VCaP (cell line): ENCODE measurements at regions not wholly inside any gene's neighbourhood (a gene's known extent, or its start where the extent isn't known, plus 50 kb on each side); places are given as distances from the start of the nearest gene placed in this dataset.

Experiments used
- H3K27ac ChIP-seq: fragments of 450-650 bp; 2 replicates; pipeline ENCODE4 v1.5.1; 2017
- TF ChIP-seq, protein P1 (sequence below): fragments of 450-650 bp; conservative IDR thresholded peaks from 2 replicates; pipeline ENCODE4 v1.5.1; 2017; ENCODE audit warnings: mild to moderate bottlenecking, moderate library complexity

- H3K27ac ChIP-seq, result no peak overlapping the region
- TF ChIP-seq, protein P1, sequence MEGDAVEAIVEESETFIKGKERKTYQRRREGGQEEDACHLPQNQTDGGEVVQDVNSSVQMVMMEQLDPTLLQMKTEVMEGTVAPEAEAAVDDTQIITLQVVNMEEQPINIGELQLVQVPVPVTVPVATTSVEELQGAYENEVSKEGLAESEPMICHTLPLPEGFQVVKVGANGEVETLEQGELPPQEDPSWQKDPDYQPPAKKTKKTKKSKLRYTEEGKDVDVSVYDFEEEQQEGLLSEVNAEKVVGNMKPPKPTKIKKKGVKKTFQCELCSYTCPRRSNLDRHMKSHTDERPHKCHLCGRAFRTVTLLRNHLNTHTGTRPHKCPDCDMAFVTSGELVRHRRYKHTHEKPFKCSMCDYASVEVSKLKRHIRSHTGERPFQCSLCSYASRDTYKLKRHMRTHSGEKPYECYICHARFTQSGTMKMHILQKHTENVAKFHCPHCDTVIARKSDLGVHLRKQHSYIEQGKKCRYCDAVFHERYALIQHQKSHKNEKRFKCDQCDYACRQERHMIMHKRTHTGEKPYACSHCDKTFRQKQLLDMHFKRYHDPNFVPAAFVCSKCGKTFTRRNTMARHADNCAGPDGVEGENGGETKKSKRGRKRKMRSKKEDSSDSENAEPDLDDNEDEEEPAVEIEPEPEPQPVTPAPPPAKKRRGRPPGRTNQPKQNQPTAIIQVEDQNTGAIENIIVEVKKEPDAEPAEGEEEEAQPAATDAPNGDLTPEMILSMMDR, result no peak
These were observed 280.9 kb downstream of the NEBL start for GRCh38 chr10:20616056-20616671.

GRCh38 chr10:20615395-20615794, 281.7 kb downstream of the NEBL start:
- no peak overlapping the region for H3K27ac ChIP-seq
- TF ChIP-seq, protein P1, result no peak

GRCh38 chr10:20614911-20615310, 282.2 kb downstream of the NEBL start:
- no peak overlapping the region for H3K27ac ChIP-seq
- TF ChIP-seq, protein P1, result no peak

- H3K27ac ChIP-seq, result no peak overlapping the region
- TF ChIP-seq, protein P1, result no peak
These were observed 288.6 kb downstream of the NEBL start for GRCh38 chr10:20608503-20608902.

GRCh38 chr10:20606985-20607384, 290.1 kb downstream of the NEBL start:
- TF ChIP-seq, protein P1, result no peak
- H3K27ac ChIP-seq, result no peak overlapping the region

DNA sequence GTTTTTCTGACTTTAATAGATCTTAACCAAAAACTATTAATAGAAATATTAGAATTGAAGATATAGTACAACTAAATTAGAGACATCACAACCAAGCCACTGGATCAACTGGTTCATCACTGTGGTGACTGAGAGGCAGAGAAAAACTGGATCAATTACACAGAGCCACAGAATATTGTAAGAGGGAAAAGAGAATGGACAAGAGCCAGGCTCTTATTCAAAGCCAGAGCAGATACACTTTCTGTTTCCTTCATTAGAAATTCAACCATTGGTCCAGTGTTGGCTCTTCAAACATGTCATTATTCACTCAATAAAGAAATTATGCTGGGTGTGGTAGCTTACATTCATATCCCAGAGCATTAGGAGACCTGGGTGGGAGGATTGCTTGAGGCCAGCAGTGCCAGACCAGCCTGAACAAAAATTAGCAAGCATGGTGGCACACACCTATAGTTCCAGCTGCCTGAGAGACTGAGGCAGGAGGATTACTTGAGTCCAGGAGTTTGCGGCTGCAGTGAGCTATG, 295.1 kb downstream of the NEBL start:
- no peak overlapping the region for H3K27ac ChIP-seq
- TF ChIP-seq, protein P1, result no peak

DNA sequence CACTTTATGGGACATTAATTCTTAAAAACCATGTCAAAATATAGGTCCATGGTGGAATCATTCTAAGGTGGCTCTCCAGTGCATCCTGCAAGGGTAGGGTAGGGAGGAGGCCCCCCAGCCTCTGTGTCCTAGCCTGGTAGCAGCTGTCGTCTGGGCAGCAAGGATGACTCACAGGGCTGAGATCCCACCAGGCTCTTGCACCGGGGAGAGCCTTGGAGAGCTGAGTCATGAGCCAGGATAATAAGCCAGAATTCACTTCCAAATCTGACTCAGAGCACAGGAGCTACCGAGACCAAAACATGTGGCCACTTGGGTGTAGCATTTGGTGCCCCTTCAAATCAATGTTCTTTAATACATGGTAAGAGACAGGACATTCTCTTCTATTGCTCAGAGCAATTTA, 298.5 kb downstream of the NEBL start:
- no peak overlapping the region for H3K27ac ChIP-seq
- TF ChIP-seq, protein P1, result no peak
